ENCODE measurements at regions not wholly inside any gene's neighbourhood (a gene's known extent, or its start where the extent isn't known, plus 50 kb on each side); places are given as distances from the start of the nearest gene placed in this dataset.

GRCh38 chr1:95733031-95733430 is 499.0 kb downstream of the RWDD3 start:
- TF ChIP-seq CTCF (IDR thresholded peaks at IDR 0.05; ENCODE audit: extremely low read depth in 1 of 2, insufficient read depth in 1 of 2, low read depth in 1 of 2, low read length in 2 of 2) (no peak), EZH2 (IDR thresholded peaks at IDR 0.05; ENCODE audit: borderline replicate concordance, low read depth, low read length, severe bottlenecking) (no peak), FOS (IDR thresholded peaks at IDR 0.05; ENCODE audit: borderline replicate concordance, insufficient read depth, low read length) (no peak), POLR2AphosphoS5 (IDR thresholded peaks at IDR 0.05; ENCODE audit: insufficient read depth, low read depth, low read length) (no peak), GATA2 (IDR thresholded peaks at IDR 0.05; ENCODE audit: insufficient read depth, insufficient read length, low read depth, low read length) (no peak), MAX (IDR thresholded peaks at IDR 0.05; ENCODE audit: insufficient read depth, insufficient read length) (no peak), POLR2A (IDR thresholded peaks at IDR 0.05; ENCODE audit: low read depth, low read length) (no peak), JUN (IDR thresholded peaks at IDR 0.05; ENCODE audit: borderline replicate concordance, insufficient read depth, insufficient read length, low read depth) (no peak), MYC (IDR thresholded peaks at IDR 0.05; ENCODE audit: low read depth, low read length) (no peak)
- Histone ChIP-seq H3K4me2 (ENCODE audit: insufficient read depth, low read length) (no peak overlapping the region), H3K9ac (replicated peaks; ENCODE audit: extremely low read depth, insufficient read depth, low read length) (no peak overlapping the region), H3K27me3 (ENCODE audit: control insufficient read depth in 2 of 2, insufficient read depth in 2 of 2, low read length in 2 of 2) (no peaks in the 10 kb centered on the region), H3K4me3 (replicated peaks in 1 of 3; ENCODE audit: insufficient read depth in 1 of 3, low read depth in 1 of 3, low read length in 3 of 3) (no peak overlapping the region), H3K9me3 (replicated peaks; ENCODE audit: control insufficient read depth, insufficient read depth, low read length) (no peaks in the 10 kb centered on the region), H3K36me3 (ENCODE audit: control insufficient read depth in 2 of 2, extremely low read depth in 1 of 2, insufficient read depth in 2 of 2, low read length in 2 of 2) (no peaks in the 10 kb centered on the region), H3K9me1 (replicated peaks; ENCODE audit: control insufficient read depth, extremely low read depth, insufficient read depth, low read length) (no peaks in the 10 kb centered on the region), H2AFZ (ENCODE audit: low read depth, low read length) (no peak overlapping the region), H3K27ac (ENCODE audit: insufficient read depth, low read depth, low read length) (no peak overlapping the region), H3K79me2 (ENCODE audit: control insufficient read depth, insufficient read depth, low read length) (no peaks in the 10 kb centered on the region), H3K4me1 (ENCODE audit: control insufficient read depth, extremely low read depth, insufficient read depth, low read length) (no peaks in the 10 kb centered on the region), H4K20me1 (replicated peaks; ENCODE audit: control insufficient read depth, extremely low read depth, insufficient read depth, low read length) (no peaks in the 10 kb centered on the region)
- no TSS peak for BruUV-seq (replicated peaks)
- ChIA-PET CTCF (no interaction called here), POLR2A (no interaction called here)
- DNase-seq (ENCODE audit: low read depth, low spot score) (no peak), FAIRE-seq (no peak)
- intact Hi-C loops (cut with micrococcal nuclease), result no loop called here
- dilution Hi-C loops (cut with MboI; ENCODE audit: extremely low pct_ligation_motif_present, low sequenced_read_pairs), result no loop called here

Data from endothelial cell of umbilical vein (primary cell).